GM10248 (cell line): ENCODE measurements at regions not wholly inside any gene's neighbourhood (a gene's known extent, or its start where the extent isn't known, plus 50 kb on each side); places are given as distances from the start of the nearest gene placed in this dataset.

Source experiments
- CTCF ChIA-PET: fragments of 300-600 bp; sonication (Branson Sonifier 250); formaldehyde crosslinking; extraction: SDS; loops from one replicate; lab custom pipeline; 2021; ENCODE audit warnings: antibody characterized with exemption; lab: Yijun Ruan, JAX
- POLR2A ChIA-PET: fragments of 350-650 bp; sonication (Branson Sonifier 250); formaldehyde crosslinking; extraction: SDS; loops from one replicate; lab custom pipeline; 2020; ENCODE audit warnings: antibody characterized with exemption; lab: Yijun Ruan, JAX
- DNase-seq: peaks from one replicate; pipeline ENCODE4 v3.0.0; 2012; ENCODE audit errors: extremely low spot score
- CTCF ChIP-seq: IDR thresholded peaks from 2 replicates; pipeline ENCODE4 v1.5.1; 2012; ENCODE audit warnings: mild to moderate bottlenecking, low read depth; ENCODE audit errors: extremely low read depth, missing control alignments, control extremely low read depth

GRCh38 chr22:44628835-44629234, 73.2 kb upstream of the PRR5 start:
- ChIA-PET CTCF (no interaction called here), POLR2A (no interaction called here)
- TF ChIP-seq CTCF = no peak
- DNase-seq = no peak

GRCh38 chr22:44628273-44628672, 73.7 kb upstream of the PRR5 start:
- POLR2A ChIA-PET = no interaction called here

GRCh38 chr22:44627521-44628139, 74.4 kb upstream of the PRR5 start:
- DNase-seq = no peak
- ChIA-PET CTCF (interaction anchor here (1.2 to 4.7 kb wide), 10 partner anchors 15 to 1355 kb away, joined by 3 to 53 read pairs (median 5); partner anchors contain the start of gene PARVG), POLR2A (no interaction called here)
- no peak for TF ChIP-seq CTCF

More at GRCh38 chr22:44628273-44628672, 73.7 kb upstream of the PRR5 start:
- no peak for DNase-seq
- TF ChIP-seq CTCF = no peak
- CTCF ChIA-PET = interaction anchor here (4.7 kb wide), 1 partner anchor 633 kb away, joined by 53 read pairs; no protein-coding TSS in a partner anchor

GRCh38 chr22:44625981-44626687, 75.9 kb upstream of the PRR5 start:
- ChIA-PET POLR2A (no interaction called here), CTCF (interaction anchor here (0.6 to 4.7 kb wide), 18 partner anchors 14 to 1394 kb away, joined by 3 to 53 read pairs (median 4); no protein-coding TSS in a partner anchor)
- peak; percentile 88 for DNase-seq
- peak; percentile 94 for TF ChIP-seq CTCF

- TF ChIP-seq CTCF = no peak
- CTCF ChIA-PET = interaction anchor here (0.8 to 4.7 kb wide), 12 partner anchors 14 to 1394 kb away, joined by 3 to 53 read pairs (median 4); no protein-coding TSS in a partner anchor
- DNase-seq = no peak
- POLR2A ChIA-PET = no interaction called here
Measured at GRCh38 chr22:44625421-44625760, 76.6 kb upstream of the PRR5 start.

GRCh38 chr22:44624689-44625420, 77.1 kb upstream of the PRR5 start:
- DNase-seq = no peak
- TF ChIP-seq CTCF = no peak
- POLR2A ChIA-PET = no interaction called here
- CTCF ChIA-PET = interaction anchor here (1.0 to 4.7 kb wide), 6 partner anchors 539 to 1393 kb away, joined by 3 to 53 read pairs (median 4); no protein-coding TSS in a partner anchor
